Smooth muscle cell (in vitro differentiated cells): ENCODE measurements at regions not wholly inside any gene's neighbourhood (a gene's known extent, or its start where the extent isn't known, plus 50 kb on each side); places are given as distances from the start of the nearest gene placed in this dataset.

Experiments
- DNase-seq: peaks from one replicate; lab custom pipeline; 2025; ENCODE audit not compliant: unreplicated experiment; lab: John Stamatoyannopoulos, UW
- H2AFZ ChIP-seq: fragments of 200-600 bp; sonication (generic); 2 replicates; pipeline ENCODE4 v1.6.0; 2016; ENCODE audit warnings: antibody characterized with exemption, low read depth, mild to moderate bottlenecking
- H3F3A ChIP-seq: fragments of 200-600 bp; sonication (generic); 2 replicates; pipeline ENCODE4 v1.6.0; 2017; ENCODE audit warnings: antibody characterized with exemption, low read depth
- H3K27ac ChIP-seq: fragments of 200-600 bp; sonication (generic); 2 replicates; pipeline ENCODE4 v1.5.1; 2016; ENCODE audit warnings: low read depth, mild to moderate bottlenecking
- H3K27me3 ChIP-seq: fragments of 200-600 bp; sonication (generic); 2 replicates; pipeline ENCODE4 v1.6.1; 2016; ENCODE audit warnings: low read depth, mild to moderate bottlenecking
- H3K36me3 ChIP-seq: fragments of 200-600 bp; sonication (generic); 2 replicates; pipeline ENCODE4 v1.5.1; 2016; ENCODE audit warnings: low read depth
- H3K4me1 ChIP-seq: fragments of 200-600 bp; sonication (generic); 2 replicates; pipeline ENCODE4 v1.5.1; 2016; ENCODE audit warnings: low read depth
- H3K4me2 ChIP-seq: fragments of 200-600 bp; sonication (generic); 2 replicates; pipeline ENCODE4 v1.6.0; 2016; ENCODE audit warnings: mild to moderate bottlenecking
- H3K4me3 ChIP-seq: fragments of 200-600 bp; sonication (generic); 2 replicates; pipeline ENCODE4 v1.5.1; 2016; ENCODE audit warnings: mild to moderate bottlenecking
- H3K79me2 ChIP-seq: fragments of 200-600 bp; sonication (generic); 2 replicates; pipeline ENCODE4 v1.6.0; 2016; ENCODE audit warnings: low read depth, mild to moderate bottlenecking
- H3K9ac ChIP-seq: fragments of 200-600 bp; sonication (generic); 2 replicates; pipeline ENCODE4 v1.6.0; 2016; ENCODE audit warnings: low read depth
- H3K9me3 ChIP-seq: fragments of 200-600 bp; sonication (generic); replicated peaks from 2 replicates; pipeline ENCODE4 v1.5.1; 2016; ENCODE audit warnings: low read depth
- H4K20me1 ChIP-seq: fragments of 200-600 bp; sonication (generic); 2 replicates; pipeline ENCODE4 v1.6.0; 2016; ENCODE audit warnings: low read depth
- CTCF ChIP-seq: fragments of 200-600 bp; sonication (generic); IDR thresholded peaks from 2 replicates; pipeline ENCODE4 v1.5.1; 2017; ENCODE audit warnings: borderline replicate concordance, mild to moderate bottlenecking, antibody characterized with exemption; ENCODE audit not compliant: insufficient read depth, poor library complexity, severe bottlenecking
- WGBS: methylation state at CpG from one replicate; pipeline ENCODE4 v1.1.7; 2016; ENCODE audit warnings: low lambda C conversion rate; 5-methylcytosine and 5-hydroxymethylcytosine counted together

GRCh38 chrX:10781847-10782530, 161.6 kb upstream of the MID1 start:
- H3K36me3 ChIP-seq = no peaks in the 10 kb centered on the region
- WGBS = 65% methylated on average over 9 of the region's 9 CpGs
- no peaks in the 10 kb centered on the region for H3K27me3 ChIP-seq
- H3K79me2 ChIP-seq = no peaks in the 10 kb centered on the region
- no peak overlapping the region for H2AFZ ChIP-seq
- H3F3A ChIP-seq = no peaks in the 10 kb centered on the region
- H3K4me2 ChIP-seq = no peak overlapping the region
- H3K4me1 ChIP-seq = no peaks in the 10 kb centered on the region
- no peak for TF ChIP-seq CTCF
- DNase-seq = no peak
- H3K27ac ChIP-seq = no peak overlapping the region
- H3K9me3 ChIP-seq = no peaks in the 10 kb centered on the region
- no peaks in the 10 kb centered on the region for H4K20me1 ChIP-seq
- H3K4me3 ChIP-seq = no peak overlapping the region
- H3K9ac ChIP-seq = no peak overlapping the region

GRCh38 chrX:10783451-10783995, 163.1 kb upstream of the MID1 start:
- Histone ChIP-seq H3K79me2 (no peaks in the 10 kb centered on the region), H3F3A (no peaks in the 10 kb centered on the region), H3K36me3 (no peaks in the 10 kb centered on the region), H3K27me3 (no peaks in the 10 kb centered on the region), H4K20me1 (no peaks in the 10 kb centered on the region), H3K9me3 (no peaks in the 10 kb centered on the region), H3K27ac (no peak overlapping the region), H3K4me1 (no peaks in the 10 kb centered on the region), H3K9ac (no peak overlapping the region), H3K4me2 (no peak overlapping the region), H2AFZ (no peak overlapping the region), H3K4me3 (no peak overlapping the region)
- WGBS = 75% methylated on average over 2 of the region's 2 CpGs
- DNase-seq = no peak
- no peak for TF ChIP-seq CTCF

- H3K9me3 ChIP-seq = no peaks in the 10 kb centered on the region
- 78% methylated on average over 4 of the region's 4 CpGs for WGBS
Observed at GRCh38 chrX:10787264-10787663, 166.9 kb upstream of the MID1 start.

More at GRCh38 chrX:10787264-10787663, 166.9 kb upstream of the MID1 start:
- no peaks in the 10 kb centered on the region for H3K27me3 ChIP-seq
- H3K9ac ChIP-seq = no peak overlapping the region
- no peak overlapping the region for H3K27ac ChIP-seq
- no peak overlapping the region for H3K4me2 ChIP-seq
- DNase-seq = no peak
- no peaks in the 10 kb centered on the region for H3F3A ChIP-seq
- H3K4me3 ChIP-seq = no peak overlapping the region
- H3K4me1 ChIP-seq = no peaks in the 10 kb centered on the region
- H3K36me3 ChIP-seq = no peaks in the 10 kb centered on the region
- TF ChIP-seq CTCF = no peak
- no peak overlapping the region for H2AFZ ChIP-seq
- no peaks in the 10 kb centered on the region for H4K20me1 ChIP-seq
- no peaks in the 10 kb centered on the region for H3K79me2 ChIP-seq
